HUES6 (cell line): ENCODE measurements at regions not wholly inside any gene's neighbourhood (a gene's known extent, or its start where the extent isn't known, plus 50 kb on each side); places are given as distances from the start of the nearest gene placed in this dataset.

Experiments
- H3K27ac ChIP-seq: 2 replicates; pipeline ENCODE4 v1.7.0; 2013; ENCODE audit warnings: low read depth, mild to moderate bottlenecking, low read length, inconsistent platforms
- H3K27me3 ChIP-seq: 2 replicates; pipeline ENCODE4 v1.6.1; 2013; ENCODE audit warnings: low read length; ENCODE audit not compliant: control insufficient read depth, insufficient read depth
- H3K36me3 ChIP-seq: 2 replicates; pipeline ENCODE4 v1.6.1; 2013; ENCODE audit warnings: low read length; ENCODE audit not compliant: control insufficient read depth, insufficient read depth
- H3K4me1 ChIP-seq: 2 replicates; pipeline ENCODE4 v1.6.1; 2013; ENCODE audit warnings: low read length; ENCODE audit not compliant: control insufficient read depth, insufficient read depth
- H3K4me3 ChIP-seq: 2 replicates; pipeline ENCODE4 v1.5.1; 2013; ENCODE audit warnings: low read depth, low read length
- H3K9ac ChIP-seq: one replicate; pipeline ENCODE4 v1.6.1; 2013; ENCODE audit warnings: mild to moderate bottlenecking, low read length
- H3K9me3 ChIP-seq: 2 replicates; pipeline ENCODE4 v1.6.1; 2013; ENCODE audit warnings: low read depth, low read length; ENCODE audit not compliant: control insufficient read depth, insufficient read depth

- H3K9ac ChIP-seq = no peak overlapping the region
- no peaks in the 10 kb centered on the region for H3K36me3 ChIP-seq
- no peaks in the 10 kb centered on the region for H3K27me3 ChIP-seq
- H3K4me3 ChIP-seq = no peak overlapping the region
- no peaks in the 10 kb centered on the region for H3K9me3 ChIP-seq
- H3K27ac ChIP-seq = no peak overlapping the region
- H3K4me1 ChIP-seq = no peaks in the 10 kb centered on the region; the same call in 1 of the 2 replicates
These were observed 110.4 kb upstream of the RAB27B start for GRCh38 chr18:54717673-54718407.

GRCh38 chr18:54718408-54718773 is 109.9 kb upstream of the RAB27B start:
- Histone ChIP-seq H3K27me3 (no peaks in the 10 kb centered on the region), H3K4me1 (no peaks in the 10 kb centered on the region; the same call in 1 of the 2 replicates), H3K4me3 (no peak overlapping the region), H3K36me3 (no peaks in the 10 kb centered on the region), H3K27ac (no peak overlapping the region), H3K9ac (no peak overlapping the region), H3K9me3 (no peaks in the 10 kb centered on the region)

DNA sequence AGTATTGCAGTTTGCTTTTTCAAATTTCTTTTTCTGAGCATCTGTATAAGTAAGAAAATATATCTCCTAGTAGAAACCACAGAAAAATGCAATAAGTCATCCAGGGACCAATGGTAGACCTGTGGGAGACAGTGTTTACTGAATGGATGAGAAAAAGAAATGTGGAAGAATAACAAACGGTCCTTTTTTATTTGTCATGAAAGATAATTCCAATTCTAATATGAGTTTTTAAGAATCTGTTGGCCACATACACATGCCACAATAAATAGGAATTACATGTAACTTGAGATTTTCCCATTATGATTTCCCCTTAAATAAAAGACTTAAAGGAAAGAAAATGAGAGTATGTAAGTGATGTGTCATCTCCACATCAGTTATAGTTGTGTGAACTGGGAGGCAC is 107.7 kb upstream of the RAB27B start:
- H3K36me3 ChIP-seq = no peaks in the 10 kb centered on the region
- H3K4me1 ChIP-seq = no peaks in the 10 kb centered on the region; the same call in 1 of the 2 replicates
- no peak overlapping the region for H3K4me3 ChIP-seq
- H3K9me3 ChIP-seq = no peaks in the 10 kb centered on the region
- H3K9ac ChIP-seq = no peak overlapping the region
- no peak overlapping the region for H3K27ac ChIP-seq
- H3K27me3 ChIP-seq = no peaks in the 10 kb centered on the region

- Histone ChIP-seq H3K36me3 (no peaks in the 10 kb centered on the region), H3K27ac (no peak overlapping the region), H3K9ac (no peak overlapping the region), H3K27me3 (no peaks in the 10 kb centered on the region), H3K4me1 (no peaks in the 10 kb centered on the region), H3K4me3 (no peak overlapping the region), H3K9me3 (no peaks in the 10 kb centered on the region)
These were observed 102.1 kb upstream of the RAB27B start for GRCh38 chr18:54726143-54726542.

DNA sequence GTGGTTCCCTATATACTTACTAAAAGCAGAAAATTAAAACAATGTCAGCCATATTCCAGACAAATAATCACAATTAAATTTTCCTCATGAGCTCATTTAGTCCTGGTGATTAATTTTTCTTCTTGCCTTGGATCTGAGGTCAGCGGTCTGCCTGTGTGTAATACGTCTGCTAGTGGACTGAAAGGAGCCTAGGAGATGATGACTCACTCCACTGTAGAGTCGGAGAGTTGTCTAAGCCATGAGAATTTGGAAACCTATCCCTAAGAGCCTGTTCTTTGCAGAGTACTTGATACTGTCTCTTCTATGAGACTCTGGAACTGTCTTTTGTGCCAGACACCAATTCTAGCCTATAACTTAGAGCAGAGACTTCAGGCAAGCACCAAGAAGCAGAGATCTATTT is 94.2 kb upstream of the RAB27B start:
- Histone ChIP-seq H3K4me1 (no peaks in the 10 kb centered on the region), H3K9me3 (no peaks in the 10 kb centered on the region), H3K27me3 (no peaks in the 10 kb centered on the region), H3K36me3 (no peaks in the 10 kb centered on the region), H3K27ac (no peak overlapping the region), H3K9ac (no peak overlapping the region), H3K4me3 (no peak overlapping the region)

- H3K36me3 ChIP-seq = no peaks in the 10 kb centered on the region
- no peaks in the 10 kb centered on the region for H3K4me1 ChIP-seq
- no peak overlapping the region for H3K9ac ChIP-seq
- no peak overlapping the region for H3K27ac ChIP-seq
- no peak overlapping the region for H3K4me3 ChIP-seq
- H3K27me3 ChIP-seq = no peaks in the 10 kb centered on the region
- H3K9me3 ChIP-seq = no peaks in the 10 kb centered on the region
These were observed 91.3 kb upstream of the RAB27B start for GRCh38 chr18:54736981-54737380.

- H3K9me3 ChIP-seq = no peaks in the 10 kb centered on the region
- H3K27ac ChIP-seq = no peak overlapping the region
- H3K9ac ChIP-seq = no peak overlapping the region
- H3K36me3 ChIP-seq = no peaks in the 10 kb centered on the region
- H3K4me1 ChIP-seq = no peaks in the 10 kb centered on the region
- no peak overlapping the region for H3K4me3 ChIP-seq
- no peaks in the 10 kb centered on the region for H3K27me3 ChIP-seq
These were observed 90.3 kb upstream of the RAB27B start for GRCh38 chr18:54737986-54738385.

- Histone ChIP-seq H3K4me1 (no peaks in the 10 kb centered on the region), H3K36me3 (no peaks in the 10 kb centered on the region), H3K27me3 (no peaks in the 10 kb centered on the region), H3K4me3 (no peak overlapping the region), H3K9me3 (no peaks in the 10 kb centered on the region), H3K9ac (no peak overlapping the region), H3K27ac (no peak overlapping the region)
These were observed 88.8 kb upstream of the RAB27B start for GRCh38 chr18:54739476-54739875.

- H3K4me3 ChIP-seq = no peak overlapping the region
- no peaks in the 10 kb centered on the region for H3K9me3 ChIP-seq
- H3K36me3 ChIP-seq = no peaks in the 10 kb centered on the region
- no peaks in the 10 kb centered on the region for H3K4me1 ChIP-seq
- no peak overlapping the region for H3K27ac ChIP-seq
- H3K9ac ChIP-seq = no peak overlapping the region
- H3K27me3 ChIP-seq = no peaks in the 10 kb centered on the region
These were observed 88.0 kb upstream of the RAB27B start for GRCh38 chr18:54740136-54740846.

GRCh38 chr18:54742120-54742519 is 86.2 kb upstream of the RAB27B start:
- Histone ChIP-seq H3K27me3 (no peaks in the 10 kb centered on the region), H3K27ac (no peak overlapping the region), H3K9ac (no peak overlapping the region), H3K4me1 (no peaks in the 10 kb centered on the region), H3K4me3 (no peak overlapping the region), H3K36me3 (no peaks in the 10 kb centered on the region), H3K9me3 (no peaks in the 10 kb centered on the region)

- H3K27ac ChIP-seq = no peak overlapping the region
- no peaks in the 10 kb centered on the region for H3K4me1 ChIP-seq
- no peaks in the 10 kb centered on the region for H3K9me3 ChIP-seq
- no peaks in the 10 kb centered on the region for H3K27me3 ChIP-seq
- H3K9ac ChIP-seq = no peak overlapping the region
- H3K36me3 ChIP-seq = no peaks in the 10 kb centered on the region
- no peak overlapping the region for H3K4me3 ChIP-seq
These were observed 85.3 kb upstream of the RAB27B start for GRCh38 chr18:54742659-54743604.
